AG09319 (cell line): ENCODE measurements at regions not wholly inside any gene's neighbourhood (a gene's known extent, or its start where the extent isn't known, plus 50 kb on each side); places are given as distances from the start of the nearest gene placed in this dataset.

Source experiments
- DNase-seq: peaks from one replicate; pipeline ENCODE4 v3.0.0-alpha.2; 2010; ENCODE audit warnings: low read depth; ENCODE audit errors: extremely low read depth
- TF ChIP-seq, protein P1 (sequence below): IDR thresholded peaks from 2 replicates; pipeline ENCODE4 v1.5.1; 2011; ENCODE audit warnings: low read depth, mild to moderate bottlenecking, inconsistent platforms, low read length, moderate library complexity

DNA sequence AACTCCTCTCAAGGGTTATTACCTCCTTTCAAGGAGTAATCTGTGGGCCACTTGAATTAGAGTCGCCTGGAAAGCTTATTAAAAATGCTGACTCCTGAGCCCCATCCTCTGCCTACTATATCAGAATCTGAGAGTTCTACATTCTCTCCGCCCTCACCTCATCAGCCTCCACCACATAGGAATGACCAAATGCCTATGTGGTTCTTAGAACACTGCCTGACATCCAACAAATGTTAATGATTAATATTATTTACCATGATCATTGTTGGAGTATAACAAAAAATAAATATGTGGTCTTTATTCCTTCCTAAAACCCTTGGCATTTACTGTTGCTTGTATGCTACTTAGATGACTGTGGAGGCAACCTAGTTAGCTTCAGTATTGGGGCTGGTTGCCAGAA is 91.9 kb downstream of the BBS10 start:
- TF ChIP-seq, protein P1, sequence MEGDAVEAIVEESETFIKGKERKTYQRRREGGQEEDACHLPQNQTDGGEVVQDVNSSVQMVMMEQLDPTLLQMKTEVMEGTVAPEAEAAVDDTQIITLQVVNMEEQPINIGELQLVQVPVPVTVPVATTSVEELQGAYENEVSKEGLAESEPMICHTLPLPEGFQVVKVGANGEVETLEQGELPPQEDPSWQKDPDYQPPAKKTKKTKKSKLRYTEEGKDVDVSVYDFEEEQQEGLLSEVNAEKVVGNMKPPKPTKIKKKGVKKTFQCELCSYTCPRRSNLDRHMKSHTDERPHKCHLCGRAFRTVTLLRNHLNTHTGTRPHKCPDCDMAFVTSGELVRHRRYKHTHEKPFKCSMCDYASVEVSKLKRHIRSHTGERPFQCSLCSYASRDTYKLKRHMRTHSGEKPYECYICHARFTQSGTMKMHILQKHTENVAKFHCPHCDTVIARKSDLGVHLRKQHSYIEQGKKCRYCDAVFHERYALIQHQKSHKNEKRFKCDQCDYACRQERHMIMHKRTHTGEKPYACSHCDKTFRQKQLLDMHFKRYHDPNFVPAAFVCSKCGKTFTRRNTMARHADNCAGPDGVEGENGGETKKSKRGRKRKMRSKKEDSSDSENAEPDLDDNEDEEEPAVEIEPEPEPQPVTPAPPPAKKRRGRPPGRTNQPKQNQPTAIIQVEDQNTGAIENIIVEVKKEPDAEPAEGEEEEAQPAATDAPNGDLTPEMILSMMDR, result no peak

DNA sequence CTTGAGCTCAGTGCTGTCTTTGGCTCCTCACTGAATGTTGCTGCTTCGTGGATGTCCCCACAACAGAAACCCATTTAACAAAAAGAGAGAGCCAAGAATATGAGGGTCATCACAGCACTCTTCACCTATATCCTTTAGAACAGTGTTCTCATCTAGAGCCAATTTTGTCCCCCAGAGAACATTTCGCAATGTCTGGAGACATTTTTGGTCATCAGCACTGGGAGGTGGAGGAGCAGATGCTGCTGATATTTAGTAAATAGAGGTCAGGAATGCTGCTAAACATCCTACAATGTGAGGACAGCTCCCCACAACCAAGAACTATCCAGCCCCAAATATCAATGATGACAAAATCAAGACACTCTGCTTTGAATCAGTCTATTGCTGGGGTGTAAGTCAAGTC is 92.5 kb downstream of the BBS10 start:
- DNase-seq, result no peak
- TF ChIP-seq, protein P1, result no peak

More for the DNA sequence above, 91.9 kb downstream of the BBS10 start:
- no peak for DNase-seq

DNA sequence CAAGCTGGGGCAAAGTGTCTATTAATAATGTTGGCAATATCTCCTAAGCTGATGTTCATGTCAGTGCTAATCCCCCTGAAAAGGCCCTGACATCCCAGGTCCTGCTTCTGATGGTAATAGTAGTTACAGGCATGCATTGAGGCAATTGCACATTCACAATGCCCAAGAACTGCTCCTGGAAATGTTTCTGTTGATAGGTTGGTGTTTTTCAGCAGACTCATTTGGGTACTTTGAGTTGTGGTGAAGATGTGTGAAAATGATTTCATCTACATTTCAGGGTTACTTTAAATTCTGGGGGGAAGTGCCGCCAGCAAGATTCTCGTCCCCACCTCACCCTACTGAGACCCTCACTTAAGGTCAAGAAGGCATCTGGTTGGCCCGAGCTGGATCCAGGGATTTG is 92.9 kb downstream of the BBS10 start:
- TF ChIP-seq, protein P1, result no peak
- DNase-seq, result no peak

DNA sequence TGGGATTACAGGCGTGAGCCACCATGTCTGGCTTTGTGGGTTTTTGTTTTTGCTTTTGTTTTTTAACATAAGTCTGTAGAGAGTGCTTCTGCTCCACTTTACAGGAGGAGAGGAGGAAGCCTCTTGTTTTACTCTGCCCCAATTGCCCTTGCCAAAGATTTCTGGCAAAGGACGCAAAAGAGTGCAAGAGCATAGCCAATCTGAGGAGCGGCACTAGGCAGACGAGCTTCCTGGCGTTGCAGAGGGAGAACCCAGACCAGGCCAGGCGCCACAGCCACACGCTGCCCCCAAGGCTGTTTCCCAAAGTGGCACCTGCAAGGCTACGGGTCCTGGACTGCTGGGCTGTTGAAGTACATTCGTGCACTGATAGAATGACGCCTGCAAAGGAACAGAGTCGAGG is 96.2 kb downstream of the BBS10 start:
- DNase-seq, result no peak
- TF ChIP-seq, protein P1, result no peak

DNA sequence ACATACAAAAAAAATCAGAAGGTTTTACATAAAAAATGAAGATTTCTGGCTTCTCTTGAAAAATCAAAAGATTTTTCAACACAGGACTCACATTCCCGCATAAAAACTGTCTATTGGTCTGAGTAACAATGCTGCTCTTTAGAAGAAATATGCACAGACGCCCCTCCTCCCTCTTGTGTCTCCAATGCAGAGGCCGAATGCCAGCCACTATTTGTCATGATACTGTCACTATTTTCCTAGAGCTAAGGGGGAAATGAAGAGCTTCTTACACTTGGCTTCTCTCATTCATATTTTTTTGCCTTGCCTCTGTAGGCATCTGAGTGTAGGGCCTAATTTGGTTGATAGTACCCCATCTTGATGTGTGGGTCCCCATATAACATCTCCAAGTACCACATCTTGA is 98.0 kb downstream of the BBS10 start:
- TF ChIP-seq, protein P1, result no peak
- DNase-seq, result no peak

DNA sequence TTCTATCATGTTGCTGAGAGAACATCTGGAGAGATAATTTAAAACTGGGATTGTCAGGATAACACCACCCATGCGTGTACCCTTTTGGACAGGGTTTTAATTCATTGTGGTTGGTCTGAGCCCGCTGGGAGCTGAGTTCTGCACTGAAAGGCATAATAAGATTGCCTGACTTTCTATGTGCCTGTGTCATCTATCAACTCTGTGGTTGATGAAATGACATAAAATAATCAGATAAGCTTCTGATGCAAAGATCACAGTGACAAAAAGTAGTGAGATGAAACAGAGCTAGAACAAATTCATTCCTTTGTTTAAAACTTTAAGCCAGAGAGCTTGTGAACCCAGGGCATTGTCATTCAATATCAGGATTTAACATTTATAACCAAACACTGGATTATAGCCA is 98.7 kb downstream of the BBS10 start:
- TF ChIP-seq, protein P1, result no peak
- DNase-seq, result no peak

DNA sequence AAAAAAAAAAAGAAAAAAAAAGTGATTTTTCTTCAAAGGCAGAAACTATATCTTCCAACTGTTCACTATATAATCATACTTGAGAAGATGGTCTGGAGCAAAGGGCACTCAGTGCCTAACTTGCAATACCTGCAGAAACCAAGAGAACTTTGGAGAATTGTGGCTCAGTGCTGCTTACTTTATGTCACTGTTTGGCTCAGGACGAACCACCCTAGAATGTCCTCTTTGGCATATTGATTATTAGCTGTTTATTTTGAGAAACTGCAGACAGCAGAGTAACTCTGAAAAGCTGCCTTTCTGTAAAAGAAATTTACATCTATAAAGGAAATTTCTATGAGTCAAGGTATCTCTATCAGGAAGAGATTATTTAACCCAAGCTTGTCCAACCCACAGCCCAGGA is 100.2 kb downstream of the BBS10 start:
- TF ChIP-seq, protein P1, result no peak

More for the DNA sequence above, 100.2 kb downstream of the BBS10 start:
- DNase-seq, result no peak
